ENCODE measurements at regions not wholly inside any gene's neighbourhood (a gene's known extent, or its start where the extent isn't known, plus 50 kb on each side); places are given as distances from the start of the nearest gene placed in this dataset.

GRCh38 chr18:67969458-67969857, 452.9 kb upstream of the DSEL start:
- DNase-seq = no peak

GRCh38 chr18:67966224-67966623, 449.7 kb upstream of the DSEL start:
- no peak for DNase-seq

- DNase-seq = no peak
Observed at GRCh38 chr18:67964462-67964861, 447.9 kb upstream of the DSEL start.

GRCh38 chr18:67961701-67962440, 445.4 kb upstream of the DSEL start:
- no peak for DNase-seq

GRCh38 chr18:67957684-67958083, 441.2 kb upstream of the DSEL start:
- DNase-seq = no peak

GRCh38 chr18:67954594-67954993, 438.1 kb upstream of the DSEL start:
- no peak for DNase-seq

- DNase-seq = no peak
Observed at GRCh38 chr18:67951137-67951536, 434.6 kb upstream of the DSEL start.

- DNase-seq = peak; percentile 45
Observed at GRCh38 chr18:67938660-67939059, 422.1 kb upstream of the DSEL start.

GRCh38 chr18:67935638-67936037, 419.1 kb upstream of the DSEL start:
- no peak for DNase-seq

- DNase-seq = no peak
Observed at GRCh38 chr18:67933271-67933670, 416.8 kb upstream of the DSEL start.

- DNase-seq = no peak
Observed at GRCh38 chr18:67932271-67932670, 415.8 kb upstream of the DSEL start.

- no peak for DNase-seq
Observed at GRCh38 chr18:67926929-67927864, 410.7 kb upstream of the DSEL start.

- no peak for DNase-seq
Observed at GRCh38 chr18:67924656-67925055, 408.1 kb upstream of the DSEL start.

GRCh38 chr18:67919316-67919715, 402.8 kb upstream of the DSEL start:
- no peak for DNase-seq

GRCh38 chr18:67916097-67916496, 399.6 kb upstream of the DSEL start:
- DNase-seq = no peak

- no peak for DNase-seq
Observed at GRCh38 chr18:67913040-67913439, 396.5 kb upstream of the DSEL start.

- no peak for DNase-seq
Observed at GRCh38 chr18:67901573-67901972, 385.1 kb upstream of the DSEL start.

GRCh38 chr18:67896451-67896850, 379.9 kb upstream of the DSEL start:
- DNase-seq = no peak

- DNase-seq = no peak
Observed at GRCh38 chr18:67893916-67894315, 377.4 kb upstream of the DSEL start.

GRCh38 chr18:67876871-67877270, 360.4 kb upstream of the DSEL start:
- no peak for DNase-seq

- no peak for DNase-seq
Observed at GRCh38 chr18:67875944-67876343, 359.4 kb upstream of the DSEL start.

- DNase-seq = no peak
Observed at GRCh38 chr18:67875060-67875459, 358.5 kb upstream of the DSEL start.

GRCh38 chr18:67865400-67865799, 348.9 kb upstream of the DSEL start:
- no peak for DNase-seq

All from skin of body (tissue), 1 donor.